BLaER1 (cell line): ENCODE measurements at regions not wholly inside any gene's neighbourhood (a gene's known extent, or its start where the extent isn't known, plus 50 kb on each side); places are given as distances from the start of the nearest gene placed in this dataset.

ENCODE experiments used
- H3K27ac ChIP-seq: shearing (Covaris generic); formaldehyde crosslinking; 2 replicates; pipeline ENCODE4 v1.8.1; 2022
- H3K27me3 ChIP-seq: shearing (Covaris generic); formaldehyde crosslinking; 2 replicates; pipeline ENCODE4 v1.8.1; 2022
- H3K36me3 ChIP-seq: shearing (Covaris generic); formaldehyde crosslinking; 2 replicates; pipeline ENCODE4 v1.8.1; 2022
- H3K4me1 ChIP-seq: shearing (Covaris generic); formaldehyde crosslinking; 2 replicates; pipeline ENCODE4 v1.8.1; 2022
- H3K4me2 ChIP-seq: shearing (Covaris generic); formaldehyde crosslinking; 2 replicates; pipeline ENCODE4 v1.8.1; 2022
- H3K4me3 ChIP-seq: shearing (Covaris generic); formaldehyde crosslinking; 2 replicates; pipeline ENCODE4 v1.8.1; 2022
- H3K9ac ChIP-seq: shearing (Covaris generic); formaldehyde crosslinking; 2 replicates; pipeline ENCODE4 v1.8.1; 2022
- H3K9me3 ChIP-seq: shearing (Covaris generic); formaldehyde crosslinking; 2 replicates; pipeline ENCODE4 v1.8.1; 2022
- H4K20me1 ChIP-seq: shearing (Covaris generic); formaldehyde crosslinking; 2 replicates; pipeline ENCODE4 v1.8.1; 2022
- Cebpa-rat ChIP-seq: shearing (Covaris generic); IDR thresholded peaks from 2 replicates; pipeline ENCODE4 v1.8.1; 2022

GRCh38 chr6:98131290-98131990 lies 702.9 kb upstream of the POU3F2 start:
- Histone ChIP-seq H3K4me2 (no peak overlapping the region), H3K9ac (no peak overlapping the region), H3K36me3 (no peaks in the 10 kb centered on the region), H3K27ac (no peak overlapping the region), H3K4me1 (no peaks in the 10 kb centered on the region), H3K4me3 (no peak overlapping the region), H3K27me3 (no peaks in the 10 kb centered on the region), H3K9me3 (no peaks in the 10 kb centered on the region), H4K20me1 (no peaks in the 10 kb centered on the region)
- TF ChIP-seq Cebpa-rat: no peak

GRCh38 chr6:98136333-98136732 lies 698.0 kb upstream of the POU3F2 start:
- H3K4me3 ChIP-seq: no peak overlapping the region
- H3K27ac ChIP-seq: no peak overlapping the region
- no peaks in the 10 kb centered on the region for H3K27me3 ChIP-seq
- H3K4me2 ChIP-seq: no peak overlapping the region
- TF ChIP-seq Cebpa-rat: no peak
- no peaks in the 10 kb centered on the region for H3K36me3 ChIP-seq
- no peak overlapping the region for H3K9ac ChIP-seq
- H3K9me3 ChIP-seq: no peaks in the 10 kb centered on the region
- no peaks in the 10 kb centered on the region for H3K4me1 ChIP-seq
- H4K20me1 ChIP-seq: no peaks in the 10 kb centered on the region

GRCh38 chr6:98137391-98137790 lies 697.0 kb upstream of the POU3F2 start:
- Histone ChIP-seq H3K4me1 (no peaks in the 10 kb centered on the region), H3K36me3 (no peaks in the 10 kb centered on the region), H3K4me3 (no peak overlapping the region), H3K27me3 (no peaks in the 10 kb centered on the region), H4K20me1 (no peaks in the 10 kb centered on the region), H3K4me2 (no peak overlapping the region), H3K27ac (no peak overlapping the region), H3K9ac (no peak overlapping the region), H3K9me3 (peaks cover 8% of the 10 kb centered on the region)
- no peak for TF ChIP-seq Cebpa-rat

- Histone ChIP-seq H3K9me3 (peaks cover 29% of the 10 kb centered on the region), H3K9ac (no peak overlapping the region), H3K36me3 (no peaks in the 10 kb centered on the region), H3K27me3 (no peaks in the 10 kb centered on the region), H3K4me3 (no peak overlapping the region), H4K20me1 (no peaks in the 10 kb centered on the region), H3K27ac (no peak overlapping the region), H3K4me2 (no peak overlapping the region), H3K4me1 (no peaks in the 10 kb centered on the region)
- TF ChIP-seq Cebpa-rat: no peak
Measured at GRCh38 chr6:98142839-98143238, 691.5 kb upstream of the POU3F2 start.

- Histone ChIP-seq H3K9me3 (peaks cover 28% of the 10 kb centered on the region), H3K27ac (no peak overlapping the region), H3K4me3 (no peak overlapping the region), H3K4me2 (no peak overlapping the region), H3K36me3 (no peaks in the 10 kb centered on the region), H3K4me1 (no peaks in the 10 kb centered on the region), H3K27me3 (no peaks in the 10 kb centered on the region), H3K9ac (no peak overlapping the region), H4K20me1 (no peaks in the 10 kb centered on the region)
- no peak for TF ChIP-seq Cebpa-rat
Measured at GRCh38 chr6:98146656-98147055, 687.7 kb upstream of the POU3F2 start.

GRCh38 chr6:98156580-98156979 lies 677.8 kb upstream of the POU3F2 start:
- Histone ChIP-seq H3K27me3 (no peaks in the 10 kb centered on the region), H3K9me3 (no peaks in the 10 kb centered on the region), H3K4me3 (no peak overlapping the region), H3K36me3 (no peaks in the 10 kb centered on the region), H3K4me2 (no peak overlapping the region), H3K27ac (no peak overlapping the region), H3K9ac (no peak overlapping the region), H3K4me1 (no peaks in the 10 kb centered on the region), H4K20me1 (no peaks in the 10 kb centered on the region)
- TF ChIP-seq Cebpa-rat: no peak

- Histone ChIP-seq H3K27me3 (no peaks in the 10 kb centered on the region), H3K4me2 (no peak overlapping the region), H3K27ac (no peak overlapping the region), H3K4me3 (no peak overlapping the region), H3K36me3 (no peaks in the 10 kb centered on the region), H3K9me3 (0 out of 2 replicates have a peak, but pooled peaks cover 3% of the 10 kb centered on the region), H4K20me1 (no peaks in the 10 kb centered on the region), H3K4me1 (no peaks in the 10 kb centered on the region), H3K9ac (no peak overlapping the region)
- TF ChIP-seq Cebpa-rat: no peak
Measured at GRCh38 chr6:98179606-98180005, 654.8 kb upstream of the POU3F2 start.

- H3K9ac ChIP-seq: no peak overlapping the region
- no peaks in the 10 kb centered on the region for H3K27me3 ChIP-seq
- no peak overlapping the region for H3K27ac ChIP-seq
- H3K4me1 ChIP-seq: no peaks in the 10 kb centered on the region
- H4K20me1 ChIP-seq: no peaks in the 10 kb centered on the region
- H3K4me3 ChIP-seq: no peak overlapping the region
- H3K4me2 ChIP-seq: no peak overlapping the region
- no peaks in the 10 kb centered on the region for H3K36me3 ChIP-seq
- no peaks in the 10 kb centered on the region for H3K9me3 ChIP-seq
- TF ChIP-seq Cebpa-rat: no peak
Measured at GRCh38 chr6:98200084-98200483, 634.3 kb upstream of the POU3F2 start.

- TF ChIP-seq Cebpa-rat: no peak
- Histone ChIP-seq H4K20me1 (no peaks in the 10 kb centered on the region), H3K4me3 (no peak overlapping the region), H3K9me3 (no peaks in the 10 kb centered on the region), H3K4me2 (no peak overlapping the region), H3K36me3 (no peaks in the 10 kb centered on the region), H3K27me3 (no peaks in the 10 kb centered on the region), H3K9ac (no peak overlapping the region), H3K4me1 (no peaks in the 10 kb centered on the region), H3K27ac (no peak overlapping the region)
Measured at GRCh38 chr6:98203170-98203806, 631.1 kb upstream of the POU3F2 start.

- H3K9ac ChIP-seq: no peak overlapping the region
- H3K27me3 ChIP-seq: no peaks in the 10 kb centered on the region
- no peak overlapping the region for H3K27ac ChIP-seq
- no peak overlapping the region for H3K4me2 ChIP-seq
- no peak for TF ChIP-seq Cebpa-rat
- H4K20me1 ChIP-seq: no peaks in the 10 kb centered on the region
- H3K4me3 ChIP-seq: no peak overlapping the region
- H3K9me3 ChIP-seq: no peaks in the 10 kb centered on the region
- H3K4me1 ChIP-seq: no peaks in the 10 kb centered on the region
- no peaks in the 10 kb centered on the region for H3K36me3 ChIP-seq
Measured at GRCh38 chr6:98212468-98212867, 621.9 kb upstream of the POU3F2 start.
